ENCODE measurements at regions not wholly inside any gene's neighbourhood (a gene's known extent, or its start where the extent isn't known, plus 50 kb on each side); places are given as distances from the start of the nearest gene placed in this dataset.
"Not testable (repeated sequence)": the region's sequence is repeated elsewhere in the genome, so short reads cannot be mapped to it uniquely, and the experiment has no call there.

GRCh38 chr2:187874786-187875185 is 320.6 kb upstream of the TFPI start:
- no peak for DNase-seq

GRCh38 chr2:187875261-187876141 is 321.3 kb upstream of the TFPI start:
- DNase-seq = no peak

GRCh38 chr2:187876554-187876953 is 322.3 kb upstream of the TFPI start:
- no peak for DNase-seq

GRCh38 chr2:187877391-187877790 is 323.2 kb upstream of the TFPI start:
- DNase-seq = no peak

GRCh38 chr2:187878112-187878511 is 323.9 kb upstream of the TFPI start:
- no peak for DNase-seq

- no peak for DNase-seq
Observed at GRCh38 chr2:187879491-187879890, 325.3 kb upstream of the TFPI start.

- no peak for DNase-seq
Observed at GRCh38 chr2:187884003-187884402, 329.8 kb upstream of the TFPI start.

GRCh38 chr2:187890690-187891089 is 336.5 kb upstream of the TFPI start:
- no peak for DNase-seq

GRCh38 chr2:187900021-187900420 is 345.8 kb upstream of the TFPI start:
- no peak for DNase-seq

- DNase-seq = no peak
Observed at GRCh38 chr2:187906021-187906420, 351.8 kb upstream of the TFPI start.

- not testable (repeated sequence) for DNase-seq
Observed at GRCh38 chr2:187910922-187911321, 356.7 kb upstream of the TFPI start.

GRCh38 chr2:187912950-187913349 is 358.7 kb upstream of the TFPI start:
- no peak for DNase-seq

- DNase-seq = no peak
Observed at GRCh38 chr2:187915810-187916209, 361.6 kb upstream of the TFPI start.

- DNase-seq = no peak
Observed at GRCh38 chr2:187916799-187917198, 362.6 kb upstream of the TFPI start.

GRCh38 chr2:187917535-187917934 is 363.3 kb upstream of the TFPI start:
- DNase-seq = no peak

- DNase-seq = no peak
Observed at GRCh38 chr2:187918996-187919821, 365.0 kb upstream of the TFPI start.

GRCh38 chr2:187920511-187920910 is 366.3 kb upstream of the TFPI start:
- DNase-seq = no peak

- DNase-seq = no peak
Observed at GRCh38 chr2:187922846-187923245, 368.6 kb upstream of the TFPI start.

GRCh38 chr2:187924293-187924692 is 367.4 kb upstream of the GULP1 start:
- no peak for DNase-seq

- DNase-seq = no peak
Observed at GRCh38 chr2:187934236-187934635, 357.4 kb upstream of the GULP1 start.

GRCh38 chr2:187934692-187935091 is 357.0 kb upstream of the GULP1 start:
- DNase-seq = no peak

GRCh38 chr2:187935126-187935525 is 356.5 kb upstream of the GULP1 start:
- DNase-seq = no peak

- no peak for DNase-seq
Observed at GRCh38 chr2:187936228-187936627, 355.4 kb upstream of the GULP1 start.

GRCh38 chr2:187939180-187939579 is 352.5 kb upstream of the GULP1 start:
- peak; percentile 74 to 84 for DNase-seq
